ENCODE measurements at regions not wholly inside any gene's neighbourhood (a gene's known extent, or its start where the extent isn't known, plus 50 kb on each side); places are given as distances from the start of the nearest gene placed in this dataset.
"Not testable (repeated sequence)": the region's sequence is repeated elsewhere in the genome, so short reads cannot be mapped to it uniquely, and the experiment has no call there.

DNA sequence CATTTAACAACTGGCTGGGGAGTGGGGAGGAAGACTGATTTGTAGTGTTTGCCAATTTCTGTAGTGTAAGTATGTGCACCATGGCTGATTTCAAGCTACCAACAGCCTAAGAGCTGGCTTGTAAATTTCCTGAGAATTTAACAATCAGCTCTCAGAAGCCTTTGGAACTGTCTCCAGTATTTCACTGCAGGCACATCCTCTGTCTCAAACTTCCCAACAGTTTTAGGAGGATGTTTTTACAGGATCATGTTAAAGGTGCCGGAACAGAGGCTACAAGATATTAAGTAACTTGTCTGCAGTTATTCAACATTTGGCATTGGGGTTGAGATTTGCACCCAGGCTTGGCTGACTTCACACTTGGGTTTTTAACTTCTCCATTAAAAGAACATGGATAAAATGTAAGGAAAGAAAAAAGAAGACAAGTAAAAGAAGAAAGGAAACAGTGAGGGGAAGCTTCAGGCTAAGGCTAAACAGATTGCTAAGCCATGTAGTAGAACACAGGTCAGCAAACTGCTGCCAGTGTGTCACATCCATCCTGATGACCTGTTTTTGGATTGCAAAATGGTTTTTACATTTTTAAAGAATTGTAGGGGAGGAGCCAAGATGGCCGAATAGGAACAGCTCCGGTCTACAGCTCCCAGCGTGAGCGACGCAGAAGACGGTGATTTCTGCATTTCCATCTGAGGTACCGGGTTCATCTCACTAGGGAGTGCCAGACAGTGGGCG lies 204.8 kb upstream of the SESN3 start:
- DNase-seq (ENCODE audit: low spot score): no peak

DNA sequence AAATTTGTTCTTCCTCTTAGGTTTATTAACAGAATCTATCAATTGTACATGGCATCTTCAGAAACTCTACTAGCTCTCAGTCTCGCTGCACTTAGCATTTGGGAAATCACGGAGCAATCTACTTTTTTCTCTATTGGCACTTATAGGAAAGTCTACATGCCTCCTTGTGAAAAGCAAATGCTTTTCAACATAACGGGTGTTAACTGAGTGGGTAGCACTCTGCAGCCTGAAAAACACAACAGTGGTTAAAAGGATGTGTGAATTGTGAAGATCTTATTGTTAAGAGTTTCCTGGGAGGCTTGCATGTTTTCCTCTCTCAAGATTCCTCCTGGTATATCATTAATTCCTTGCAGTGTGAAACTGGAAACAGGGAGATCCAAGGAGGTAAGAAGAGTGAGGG lies 204.2 kb upstream of the SESN3 start:
- DNase-seq (ENCODE audit: low spot score): no peak

DNA sequence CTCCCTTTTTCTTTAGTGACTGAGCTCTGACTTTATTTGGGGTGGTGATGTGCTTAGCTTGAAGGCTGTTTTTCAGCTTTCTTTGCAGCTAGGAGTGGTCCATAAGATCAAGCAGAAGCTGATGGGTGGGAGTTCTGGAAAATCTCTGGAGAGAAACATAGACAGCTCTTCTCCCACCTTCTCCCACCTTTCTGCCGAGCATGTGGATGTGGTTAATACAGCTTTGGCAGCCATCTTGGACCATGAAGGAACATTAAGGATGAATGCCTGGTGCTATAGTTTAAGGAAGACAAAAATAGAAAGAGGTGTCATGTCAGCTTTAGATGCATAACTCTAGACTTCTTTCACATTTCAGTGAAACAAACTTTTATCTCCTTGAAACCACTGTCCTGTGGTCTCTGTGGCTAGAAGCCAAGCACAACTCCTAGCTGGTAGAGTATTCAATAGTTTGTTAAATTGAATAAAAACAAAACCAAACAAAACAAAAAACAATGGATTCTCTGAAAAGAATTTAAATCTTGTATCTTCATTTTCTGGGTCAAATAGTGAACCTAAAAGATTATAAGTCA lies 203.6 kb upstream of the SESN3 start:
- DNase-seq (ENCODE audit: low spot score): no peak

DNA sequence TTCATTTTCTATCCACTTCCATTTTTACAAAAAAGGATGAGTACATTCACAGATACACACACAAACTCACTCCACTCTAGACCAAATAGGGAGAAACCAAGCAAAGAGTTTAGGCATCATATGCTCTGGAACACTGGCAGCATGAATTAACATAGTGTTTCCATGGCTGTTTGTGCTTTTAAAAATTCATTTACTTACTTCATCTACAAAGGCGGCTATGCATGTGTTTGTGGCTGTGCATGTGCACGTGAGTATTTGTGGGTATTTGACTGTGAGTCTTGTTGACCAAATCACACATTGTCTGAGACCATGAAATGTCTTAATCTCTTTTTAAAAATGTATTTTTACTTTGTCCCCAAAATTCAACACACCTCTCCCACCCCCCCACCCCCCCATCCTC lies 203.0 kb upstream of the SESN3 start:
- DNase-seq (ENCODE audit: low spot score): no peak

DNA sequence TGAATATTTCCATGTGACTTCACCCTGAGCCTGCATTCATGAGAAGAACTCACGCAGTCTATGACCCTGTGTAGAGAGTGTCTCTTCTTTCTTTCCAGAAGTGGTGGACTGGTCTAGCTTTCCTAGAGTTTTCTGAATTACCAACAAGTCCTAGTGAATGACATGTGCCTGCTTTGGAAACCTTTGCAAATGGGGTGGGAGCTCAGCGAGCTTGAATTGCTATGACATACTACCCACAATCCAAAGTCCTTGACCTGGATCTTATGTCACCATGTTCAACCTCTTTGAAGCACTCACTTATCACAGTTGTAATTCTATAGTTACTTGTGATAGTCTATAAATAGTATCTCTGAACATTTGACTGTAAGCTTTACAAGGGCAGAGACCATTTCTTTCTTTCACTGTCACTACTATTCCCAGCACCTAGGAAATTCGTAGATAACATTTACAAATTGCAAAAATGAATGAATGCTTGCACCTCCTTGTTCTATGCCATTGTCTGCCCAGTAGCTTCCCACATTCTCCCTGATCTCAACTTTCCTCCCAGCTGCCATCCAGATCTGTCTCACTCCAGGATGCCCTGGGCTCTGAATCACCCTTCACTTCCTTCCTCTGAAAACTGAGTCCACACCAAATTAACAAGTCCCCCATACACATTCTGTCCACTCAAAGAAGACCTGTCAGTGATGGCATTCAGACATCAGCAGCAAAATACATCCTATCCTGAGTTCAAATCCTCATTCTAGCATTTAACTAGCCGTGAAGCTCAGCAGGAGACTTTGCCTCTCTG lies 201.9 kb upstream of the SESN3 start:
- no peak for DNase-seq (ENCODE audit: low spot score)

DNA sequence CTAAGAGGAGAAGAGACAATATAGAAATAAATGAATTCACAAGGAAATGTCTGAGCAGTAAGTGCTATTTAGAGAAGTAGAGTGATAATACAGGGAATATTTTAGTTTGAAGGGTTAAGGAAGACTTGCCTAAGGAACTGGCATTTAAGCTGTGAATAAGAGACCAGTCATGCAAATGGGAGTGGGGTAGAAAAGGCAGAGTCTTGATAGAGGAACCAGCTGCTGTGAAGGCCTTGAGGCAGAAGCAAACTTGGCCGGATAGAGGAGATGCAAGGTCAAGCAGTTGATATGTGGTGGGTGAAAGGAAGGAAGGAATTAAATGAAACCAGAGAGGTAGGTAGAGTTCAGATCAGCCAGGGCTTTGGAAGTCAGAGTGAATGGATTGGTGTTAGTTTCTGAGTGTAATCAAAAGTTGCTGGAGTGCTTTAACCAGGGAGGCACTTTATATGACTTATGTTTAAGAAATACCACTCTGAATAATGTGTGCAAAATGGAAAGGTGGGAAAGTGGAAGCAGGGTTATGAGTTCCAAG lies 198.4 kb upstream of the SESN3 start:
- no peak for DNase-seq (ENCODE audit: low spot score)

DNA sequence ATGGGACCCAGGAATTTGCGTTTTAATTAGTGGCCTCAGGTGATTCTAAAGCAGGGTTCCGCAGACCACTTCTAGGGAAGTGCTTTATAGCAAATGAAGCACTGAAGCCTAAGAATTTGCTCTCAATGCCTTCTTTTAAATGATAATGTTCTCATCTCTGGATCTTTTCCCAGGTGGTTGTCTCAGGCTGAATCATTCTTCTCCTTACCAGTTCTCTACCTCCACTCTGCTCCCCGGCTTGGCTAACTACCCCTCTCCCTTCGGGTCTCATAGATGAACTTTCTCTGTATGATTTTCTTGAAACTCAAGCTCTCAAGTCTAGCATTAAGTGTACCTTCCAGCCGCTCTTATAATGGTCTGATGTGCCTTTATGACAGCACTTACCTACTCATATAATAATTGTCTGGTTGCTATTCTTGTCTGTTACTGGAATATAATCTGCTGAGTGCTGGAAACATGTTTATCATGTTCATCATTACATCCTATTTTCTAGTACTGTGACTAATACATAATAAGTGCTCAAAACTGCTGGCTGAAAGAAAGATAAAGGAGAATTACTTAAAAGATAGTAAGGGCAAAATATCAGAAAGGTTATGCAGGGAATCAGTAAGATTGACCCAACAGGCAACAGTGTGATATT lies 195.9 kb upstream of the SESN3 start:
- no peak for DNase-seq (ENCODE audit: low spot score)

DNA sequence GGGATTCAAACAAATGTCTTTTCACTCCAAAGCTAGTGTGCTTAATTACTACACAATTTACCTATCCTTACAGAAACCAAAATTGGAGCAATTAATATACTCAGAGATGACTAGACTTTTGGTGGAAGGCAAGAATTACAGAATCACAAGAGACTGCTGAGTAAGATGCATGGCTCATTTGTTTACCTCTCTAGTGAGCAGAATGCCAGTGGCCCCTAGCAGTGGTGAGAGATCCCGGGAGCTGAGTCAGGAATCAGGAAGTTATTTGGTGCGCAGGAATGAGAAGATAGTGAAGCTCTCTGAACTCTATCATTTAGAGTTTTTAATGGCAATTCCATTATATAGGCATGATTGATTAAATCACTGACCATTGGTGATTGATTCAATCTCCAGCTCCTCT lies 188.9 kb upstream of the SESN3 start:
- DNase-seq (ENCODE audit: low spot score): no peak

DNA sequence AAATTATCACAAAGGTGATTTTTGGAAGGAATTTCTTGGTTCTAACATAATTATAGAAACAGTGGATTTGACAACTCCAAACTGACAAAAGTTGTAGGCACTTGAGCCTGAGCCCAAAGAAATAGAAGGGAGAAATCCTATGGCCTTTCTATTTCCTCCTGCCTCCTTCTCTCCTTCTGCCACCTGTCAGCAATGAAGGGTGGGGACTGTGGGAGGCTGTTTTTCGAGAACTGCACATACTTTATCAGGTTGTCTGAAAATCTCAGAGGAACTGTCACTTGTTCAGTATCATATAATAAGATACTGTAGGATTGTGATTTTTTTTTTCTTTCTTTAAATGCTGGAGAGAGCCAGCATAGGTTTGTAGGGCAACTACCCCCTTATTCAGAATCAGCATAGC lies 187.9 kb upstream of the SESN3 start:
- no peak for DNase-seq (ENCODE audit: low spot score)

DNA sequence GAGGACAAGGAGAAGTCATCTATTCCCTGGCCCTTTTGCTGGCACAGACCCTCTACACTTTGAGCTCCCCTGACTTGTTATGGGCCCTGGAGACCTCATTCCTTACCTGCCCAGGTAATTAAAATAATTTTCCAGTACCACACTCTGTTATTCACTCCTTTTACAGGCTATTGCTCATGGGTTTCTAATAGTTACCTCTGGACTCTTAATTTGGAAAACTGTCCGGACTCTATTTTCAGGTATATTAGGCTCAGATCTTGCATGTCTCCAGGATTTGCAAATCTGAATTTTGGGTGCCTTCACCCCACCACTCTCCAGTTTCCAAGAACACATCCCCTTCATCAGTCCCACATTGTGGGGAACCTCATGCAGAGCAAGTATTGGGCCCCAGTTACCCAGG lies 186.8 kb upstream of the SESN3 start:
- no peak for DNase-seq (ENCODE audit: low spot score)

DNA sequence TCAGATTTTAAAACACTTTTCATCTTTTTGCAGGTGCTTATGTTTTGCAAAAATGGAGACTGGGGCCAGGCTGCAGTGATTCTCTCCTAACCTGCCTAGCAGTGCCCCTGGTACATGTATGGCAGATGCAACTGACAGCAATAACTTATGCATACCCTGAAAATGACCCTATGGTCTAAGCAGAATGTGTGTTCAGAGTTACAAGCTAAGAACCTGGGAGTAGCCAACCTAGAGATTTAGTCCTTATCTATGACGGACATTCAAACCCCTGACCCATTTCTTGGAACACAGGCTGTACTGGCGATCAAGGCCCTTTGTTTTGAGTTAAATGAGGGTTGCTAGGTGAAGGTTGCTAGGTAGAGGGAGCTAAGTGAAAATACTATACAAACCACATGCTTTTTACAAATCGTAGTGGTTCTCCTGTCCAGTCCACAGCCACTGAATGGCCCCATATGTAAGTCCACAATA lies 184.9 kb upstream of the SESN3 start:
- no peak for DNase-seq (ENCODE audit: low spot score)

DNA sequence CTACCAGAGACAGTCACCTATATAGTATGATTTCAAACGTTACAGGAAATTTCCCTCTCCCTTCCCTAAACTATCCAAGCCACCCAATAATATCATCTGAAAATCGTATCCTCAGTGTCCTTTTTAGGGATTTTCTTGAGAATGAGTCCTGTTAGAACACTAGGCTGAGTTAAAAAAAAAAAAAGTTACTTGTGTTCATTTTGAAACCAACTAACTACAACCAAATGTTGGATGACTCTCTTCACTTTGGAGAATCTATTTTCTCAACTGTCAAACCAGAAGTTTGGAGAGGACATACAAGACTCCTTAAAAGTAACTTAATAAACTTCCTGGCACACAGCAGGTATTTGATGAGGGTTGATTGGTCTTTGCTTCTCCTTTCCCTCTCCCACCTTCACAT lies 183.2 kb upstream of the SESN3 start:
- no peak for DNase-seq (ENCODE audit: low spot score)

DNA sequence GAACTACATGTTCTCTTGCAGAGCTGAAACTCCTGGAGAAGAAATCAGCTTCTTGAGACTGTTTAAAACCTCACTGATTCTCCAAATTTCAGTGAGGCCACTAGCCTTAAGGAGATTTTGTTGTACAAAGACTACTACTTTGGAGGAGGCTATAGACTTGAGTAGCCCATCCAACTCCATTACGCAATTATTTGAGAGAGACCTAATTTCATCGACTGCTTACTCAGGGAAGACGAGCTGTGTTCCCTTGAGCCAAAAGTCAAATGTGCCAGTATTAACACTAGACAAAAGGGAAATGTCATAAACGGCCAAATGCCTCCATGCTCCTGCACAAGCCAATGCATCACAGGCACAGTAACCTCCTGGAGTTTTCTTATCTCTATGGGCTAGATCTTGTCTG lies 182.8 kb upstream of the SESN3 start:
- DNase-seq (ENCODE audit: low spot score): no peak

DNA sequence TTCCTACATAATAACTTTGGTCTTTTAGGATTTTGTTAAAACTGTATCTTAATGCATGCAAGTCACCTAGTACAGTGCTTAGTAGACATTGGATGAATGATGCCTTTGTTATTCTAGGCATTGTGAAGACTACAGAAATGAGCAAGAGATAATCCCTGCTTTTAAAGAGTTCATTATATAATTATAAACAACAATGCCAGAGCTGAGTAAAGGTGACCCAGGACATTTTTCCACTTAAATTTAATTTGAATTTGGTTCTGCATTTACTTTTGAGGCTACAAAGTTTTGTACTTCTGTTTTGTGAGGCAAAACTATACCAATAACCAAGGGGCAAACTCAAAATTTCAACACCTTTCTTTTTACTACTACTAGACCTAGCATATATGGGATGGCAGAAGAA lies 182.0 kb upstream of the SESN3 start:
- no peak for DNase-seq (ENCODE audit: low spot score)

DNA sequence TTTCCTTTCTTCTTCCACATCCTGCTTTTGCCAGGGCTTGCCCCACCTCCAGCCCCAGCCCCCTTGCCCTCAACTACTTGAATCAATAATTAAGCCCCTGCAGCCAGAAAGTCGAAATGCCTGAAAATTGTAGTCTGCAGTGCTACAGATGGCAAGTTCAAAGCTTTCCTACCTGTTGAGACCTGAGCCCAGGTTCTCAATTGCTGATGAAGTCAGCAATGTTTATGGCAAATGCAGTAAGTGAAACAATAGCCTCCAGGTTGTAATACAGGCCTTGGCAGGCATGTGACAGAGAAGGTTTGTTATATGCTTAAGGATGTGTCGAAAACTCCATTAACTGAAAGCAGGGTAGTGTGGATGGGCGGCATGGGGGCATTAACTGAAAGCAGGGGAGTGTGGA lies 181.1 kb upstream of the SESN3 start:
- DNase-seq (ENCODE audit: low spot score): no peak

DNA sequence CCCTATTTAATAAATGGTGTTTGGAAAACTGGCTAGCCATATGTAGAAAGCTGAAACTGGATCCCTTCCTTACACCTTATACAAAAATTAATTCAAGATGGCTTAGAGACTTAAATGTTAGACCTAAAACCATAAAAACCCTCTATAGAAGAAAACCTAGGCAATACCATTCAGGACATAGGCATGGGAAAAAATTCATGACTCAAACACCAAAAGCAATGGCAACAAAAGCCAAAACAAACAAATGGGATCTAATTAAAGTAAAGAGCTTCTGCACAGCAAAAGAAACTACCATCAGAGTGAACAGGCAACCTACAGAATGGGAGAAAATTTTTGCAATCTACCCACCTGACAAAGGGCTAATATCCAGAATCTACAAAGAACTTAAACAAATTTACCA lies 179.7 kb upstream of the SESN3 start:
- DNase-seq (ENCODE audit: low spot score): not testable (repeated sequence)

DNA sequence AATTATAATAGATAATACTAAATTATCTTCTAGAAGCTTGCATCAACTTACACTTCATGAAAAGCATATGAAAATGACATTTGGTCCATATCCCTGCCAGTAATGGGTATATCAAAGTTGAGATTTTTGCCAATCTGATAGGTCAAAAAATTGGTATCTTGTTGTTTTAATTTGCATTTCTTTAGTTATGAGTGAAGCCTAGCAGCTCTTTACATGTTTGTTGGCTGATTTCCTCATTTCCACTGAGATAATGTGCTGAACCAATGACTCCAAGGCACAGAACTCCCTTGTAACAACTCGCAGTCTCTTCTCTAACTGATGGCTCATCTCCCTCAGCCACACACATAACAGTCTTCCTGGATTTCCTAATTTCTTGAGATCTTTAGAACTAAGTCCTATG lies 175.3 kb upstream of the SESN3 start:
- no peak for DNase-seq (ENCODE audit: low spot score)

DNA sequence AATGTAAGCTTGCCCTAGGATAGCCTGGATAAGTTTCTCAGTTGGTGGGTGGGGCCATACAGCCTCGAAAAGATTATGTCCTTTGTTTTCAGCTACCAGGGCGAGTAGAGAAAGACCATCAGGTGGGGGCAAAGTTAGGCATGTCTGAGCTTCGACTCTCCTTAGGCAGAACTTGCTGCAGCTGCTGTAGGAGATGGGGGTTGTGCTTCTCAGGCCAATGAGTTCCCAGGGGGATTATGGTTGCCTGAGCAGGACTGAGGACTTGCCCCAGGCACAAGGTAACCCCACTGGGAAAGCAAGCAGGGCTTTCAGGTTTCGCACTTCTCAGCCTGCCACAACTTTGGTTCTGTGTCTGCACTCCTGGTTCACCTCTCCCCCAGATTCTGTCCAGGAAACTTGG lies 173.4 kb upstream of the SESN3 start:
- no peak for DNase-seq (ENCODE audit: low spot score)

DNA sequence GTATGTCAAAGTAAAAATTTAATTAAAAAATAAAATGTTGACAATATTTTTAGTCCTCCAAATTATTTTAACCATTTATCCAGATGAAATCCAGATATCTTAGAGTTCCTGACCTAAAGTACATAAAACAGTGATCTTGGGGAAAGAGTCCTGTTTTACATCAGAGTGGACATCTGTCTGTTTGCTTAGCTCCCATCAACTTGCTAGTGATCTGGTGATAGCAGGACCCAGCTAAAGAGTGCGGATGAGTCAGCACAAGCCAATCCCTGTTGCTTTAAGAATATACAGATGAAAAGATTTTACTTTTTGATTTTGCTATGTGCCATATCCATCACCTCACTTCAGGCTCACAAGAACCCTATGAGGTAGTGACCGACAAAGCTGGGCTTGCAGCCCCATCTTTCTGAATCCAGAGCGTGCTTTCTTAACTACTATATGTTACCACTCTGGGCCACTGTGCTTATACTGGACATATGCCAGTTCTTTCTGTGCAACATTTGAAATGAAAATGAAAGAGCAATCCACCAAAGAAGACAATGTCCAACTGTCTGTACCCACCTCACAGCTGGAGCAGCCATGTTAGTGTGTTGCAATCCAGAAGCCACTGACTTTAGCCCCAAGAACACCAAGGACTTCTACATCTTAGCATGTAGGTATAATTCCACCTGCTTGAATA lies 167.6 kb upstream of the SESN3 start:
- no peak for DNase-seq (ENCODE audit: low spot score)

DNA sequence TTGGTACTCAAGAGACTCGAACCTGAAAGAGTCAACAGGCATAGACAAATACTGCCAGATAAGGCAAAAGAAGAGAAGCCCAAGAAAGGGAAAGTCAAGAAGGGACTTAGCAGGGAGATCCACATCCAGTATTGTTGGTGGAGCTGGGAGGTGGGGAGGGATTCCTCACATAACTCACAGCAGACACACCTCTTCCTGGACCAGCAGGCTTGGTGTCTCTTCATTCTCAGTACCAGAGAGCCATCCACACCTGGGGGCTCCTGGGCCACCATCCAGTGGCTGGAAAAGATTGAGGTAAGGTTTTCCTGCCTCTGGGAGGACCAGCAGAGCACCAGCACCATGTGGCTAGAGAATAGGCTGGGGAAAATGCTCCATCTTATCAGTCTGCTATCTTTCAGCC lies 161.6 kb upstream of the SESN3 start:
- DNase-seq (ENCODE audit: low spot score): no peak

DNA sequence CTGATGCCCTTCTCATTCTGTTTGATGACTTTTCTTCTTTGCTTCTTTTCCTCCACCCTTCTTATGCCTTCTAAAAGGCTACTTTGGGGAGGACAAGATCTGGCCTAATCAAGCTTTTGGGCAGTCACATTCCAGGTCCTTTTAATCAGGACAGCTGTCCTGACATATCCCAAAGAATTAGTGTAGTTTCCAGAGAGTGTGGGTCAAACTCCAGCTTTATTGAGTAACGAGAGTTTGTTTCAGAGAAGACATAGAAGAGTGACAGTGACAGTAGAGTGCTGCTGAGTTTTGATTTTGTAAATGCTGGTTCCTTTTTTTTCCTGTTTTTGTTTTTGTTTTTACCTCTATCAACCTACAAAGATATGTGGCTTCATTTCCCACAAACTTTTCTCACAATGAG lies 158.4 kb upstream of the SESN3 start:
- DNase-seq (ENCODE audit: low spot score): no peak

DNA sequence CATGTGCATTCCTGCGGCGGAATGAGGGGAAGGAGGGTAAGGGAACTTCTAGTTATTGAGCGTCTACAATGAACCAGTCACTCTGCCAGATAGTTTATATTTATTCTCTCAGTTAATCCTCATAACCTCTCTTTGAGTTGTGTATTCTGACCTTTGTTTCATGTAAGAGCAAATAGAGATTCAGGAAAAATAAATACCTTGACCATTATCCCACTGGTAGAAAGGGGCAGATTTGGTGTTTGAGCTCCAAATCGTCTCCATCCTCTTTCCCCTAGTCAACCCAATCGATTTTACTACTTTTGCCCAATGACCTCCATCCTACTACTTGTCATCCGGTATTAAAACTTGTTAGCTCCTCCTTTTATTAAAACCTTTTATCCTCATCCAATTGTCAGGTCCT lies 157.1 kb upstream of the SESN3 start:
- no peak for DNase-seq (ENCODE audit: low spot score)

Data from activated CD4-positive, alpha-beta T cell treated with anti-CD3 and anti-CD28 coated beads, Interleukin-2, Interleukin-4, amounts not matched to agents 100 ng/mL and 50 ng/mL, durations not matched to agents 16 hours and 8 hours (primary cell).